WTC11 (cell line): ENCODE measurements at regions not wholly inside any gene's neighbourhood (a gene's known extent, or its start where the extent isn't known, plus 50 kb on each side); places are given as distances from the start of the nearest gene placed in this dataset.
"Not testable (repeated sequence)": the region's sequence is repeated elsewhere in the genome, so short reads cannot be mapped to it uniquely, and the experiment has no call there.

Experiments
- CREB1 ChIP-seq: sonication (generic); formaldehyde crosslinking; IDR thresholded peaks from 2 replicates; pipeline ENCODE4 v1.8.0; 2023; ENCODE audit warnings: mild to moderate bottlenecking, missing genetic modification reagents
- CTCF ChIP-seq: fragments of 200-600 bp; IDR thresholded peaks from 2 replicates; pipeline ENCODE4 v1.8.0; 2022; ENCODE audit warnings: antibody characterized with exemption
- ELF4 ChIP-seq: sonication (generic); formaldehyde crosslinking; IDR thresholded peaks from 2 replicates; pipeline ENCODE4 v1.8.1; 2022; ENCODE audit warnings: low read depth, mild to moderate bottlenecking, moderate library complexity, missing genetic modification reagents
- ETV6 ChIP-seq: sonication (generic); formaldehyde crosslinking; IDR thresholded peaks from 2 replicates; pipeline ENCODE4 v1.8.1; 2022; ENCODE audit warnings: mild to moderate bottlenecking, missing genetic modification reagents
- IRF1 ChIP-seq: sonication (generic); formaldehyde crosslinking; IDR thresholded peaks from 2 replicates; pipeline ENCODE4 v1.8.0; 2023; ENCODE audit warnings: missing genetic modification reagents
- IRF2 ChIP-seq: sonication (generic); formaldehyde crosslinking; IDR thresholded peaks from 2 replicates; pipeline ENCODE4 v1.8.0; 2022; ENCODE audit warnings: low read depth, missing genetic modification reagents, borderline replicate concordance
- STAT6 ChIP-seq: sonication (generic); formaldehyde crosslinking; conservative IDR thresholded peaks from 2 replicates; pipeline ENCODE4 v1.8.1; 2023; ENCODE audit warnings: mild to moderate bottlenecking, low read depth, missing genetic modification reagents, moderate library complexity
- TCF7 ChIP-seq: sonication (generic); formaldehyde crosslinking; IDR thresholded peaks from 2 replicates; pipeline ENCODE4 v1.8.0; 2022; ENCODE audit warnings: mild to moderate bottlenecking, low read depth, missing genetic modification reagents, moderate library complexity
- TF ChIP-seq, protein P1 (sequence below): sonication (generic); formaldehyde crosslinking; IDR thresholded peaks from 2 replicates; pipeline ENCODE4 v1.8.1; 2023; ENCODE audit warnings: mild to moderate bottlenecking, missing genetic modification reagents

DNA sequence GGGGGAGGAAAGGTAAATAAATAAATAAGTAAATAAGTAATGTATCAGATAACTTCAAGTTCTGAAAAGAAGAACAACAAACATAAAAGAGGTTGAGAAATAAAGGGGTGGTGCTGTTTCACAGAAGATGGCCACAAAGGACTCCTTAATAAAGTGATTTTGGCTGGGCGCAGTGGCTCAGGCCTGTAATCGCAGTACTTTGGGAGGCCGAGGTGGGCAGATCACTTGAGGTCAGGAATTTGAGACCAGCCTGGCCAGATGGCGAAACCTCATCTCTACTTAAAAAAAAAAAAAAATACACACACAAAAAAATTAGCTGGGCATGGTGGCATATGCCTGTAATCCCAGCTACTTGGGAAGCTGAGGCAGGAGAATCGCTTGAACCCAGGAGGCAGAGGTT lies 315.5 kb downstream of the MIAT start:
- not testable (repeated sequence) for TF ChIP-seq IRF1; CREB1 (CRISPR knock-in tag); IRF2 (CRISPR knock-in tag); CTCF; TCF7; STAT6 (CRISPR knock-in tag); ELF4 (CRISPR knock-in tag); ETV6 (CRISPR knock-in tag)
- TF ChIP-seq, protein P1, sequence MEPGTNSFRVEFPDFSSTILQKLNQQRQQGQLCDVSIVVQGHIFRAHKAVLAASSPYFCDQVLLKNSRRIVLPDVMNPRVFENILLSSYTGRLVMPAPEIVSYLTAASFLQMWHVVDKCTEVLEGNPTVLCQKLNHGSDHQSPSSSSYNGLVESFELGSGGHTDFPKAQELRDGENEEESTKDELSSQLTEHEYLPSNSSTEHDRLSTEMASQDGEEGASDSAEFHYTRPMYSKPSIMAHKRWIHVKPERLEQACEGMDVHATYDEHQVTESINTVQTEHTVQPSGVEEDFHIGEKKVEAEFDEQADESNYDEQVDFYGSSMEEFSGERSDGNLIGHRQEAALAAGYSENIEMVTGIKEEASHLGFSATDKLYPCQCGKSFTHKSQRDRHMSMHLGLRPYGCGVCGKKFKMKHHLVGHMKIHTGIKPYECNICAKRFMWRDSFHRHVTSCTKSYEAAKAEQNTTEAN (CRISPR knock-in tag) = not testable (repeated sequence)
